Pancreas (tissue), 10 donors: ENCODE measurements at regions not wholly inside any gene's neighbourhood (a gene's known extent, or its start where the extent isn't known, plus 50 kb on each side); places are given as distances from the start of the nearest gene placed in this dataset.

Experiments
- ATAC-seq, 4 donors: fragments of 200-7000 bp; cut with Tn5 transposase; one replicate each; pipeline versions ENCODE4 v1.8.0 to v1.9.1; 2020; ENCODE audit warnings: mild to moderate bottlenecking in 4 of 4, moderate library complexity in 4 of 4
- DNase-seq, 6 donors: peaks; one replicate each; pipeline ENCODE4 v3.0.0-alpha.2; 2020
- FAIRE-seq: peaks from 2 replicates; lab custom pipeline; 2012; peaks lifted over from hg19 to GRCh38; lab: Jason Lieb, UNC
- H3K27ac ChIP-seq, 4 donors: fragments of 200-600 bp; sonication (generic); 1 replicate in 3 of 4; 2 replicates in 1 of 4; pipeline versions ENCODE4 v1.5.0 to v1.8.0; 2020
- H3K27me3 ChIP-seq, 4 donors: fragments of 200-600 bp; one replicate each; pipeline ENCODE4 v1.8.0; 2021
- H3K36me3 ChIP-seq, 3 donors: fragments of 200-600 bp; sonication (generic) in 1 of 3; one replicate each; pipeline versions ENCODE4 v1.5.0 to v1.8.0; 2020 to 2021
- H3K4me1 ChIP-seq, 3 donors: fragments of 200-600 bp; one replicate each; pipeline ENCODE4 v1.8.0; 2021
- H3K4me3 ChIP-seq, 4 donors: fragments of 200-600 bp; sonication (generic) in 2 of 4; one replicate each; pipeline versions ENCODE4 v1.5.0 to v1.8.0; 2020 to 2021
- H3K9me3 ChIP-seq, 4 donors: fragments of 200-600 bp; one replicate each; pipeline ENCODE4 v1.8.0; 2021
- CTCF ChIP-seq, 4 donors: fragments of 200-600 bp; sonication (generic) in 3 of 4; IDR thresholded peaks; one replicate each; pipeline versions ENCODE4 v1.5.0 to v1.8.0; 2021; ENCODE audit warnings: antibody characterized with exemption in 4 of 4
- WGBS, 2 donors: extraction: QIAGEN DNeasy Blood & Tissue Kit; methylation state at CpG; one replicate each; pipeline ENCODE4 v1.1.7; 2013; 5-methylcytosine and 5-hydroxymethylcytosine counted together
- intact Hi-C, 3 donors: fragments of 100-400 bp; cut with DNase I; formaldehyde crosslinking; loops; one replicate each; pipeline versions ENCODE4 v1.11.1 to v1.14.2; 2022
- donor health status: healthy with polysubstance abuse.
- donor health status: DM: no; HTN: no; CAD: no; lungs with moderate emphysema.
- donor health status: DM: no; HTN: no; CAD: no.
- donor health status: control.
- donor health status: control.
- donor health status: Bipolar disorder and iron deficiency.
- donor health status: DM: yes; HTN: yes; CAD: no.
- donor health status: DM: no; HTN: no; CAD: no.
- donor health status: DM: no; HTN: no; CAD: no.
- donor health status: DM: yes; HTN: yes; CAD: no.

- DNase-seq = no peak
- 62 to 75% methylated on average over 2 of the region's 2 CpGs for WGBS, 2 donors
- ATAC-seq = no peak
- no peak for FAIRE-seq
- no peaks in the 10 kb centered on the region for H3K9me3 ChIP-seq
- intact Hi-C loops = no loop called here
- TF ChIP-seq CTCF (IDR thresholded peaks at IDR 0.05) = no peak
- no peaks in the 10 kb centered on the region for H3K27me3 ChIP-seq
- no peak overlapping the region for H3K4me3 ChIP-seq
- H3K4me1 ChIP-seq = no peaks in the 10 kb centered on the region
- no peaks in the 10 kb centered on the region for H3K36me3 ChIP-seq
- H3K27ac ChIP-seq = no peak overlapping the region
Observed at GRCh38 chr5:103333376-103333775, 74.8 kb downstream of the MACIR start.

- Histone ChIP-seq H3K36me3 (no peaks in the 10 kb centered on the region), H3K9me3 (no peaks in the 10 kb centered on the region), H3K4me1 (no peaks in the 10 kb centered on the region), H3K4me3 (no peak overlapping the region), H3K27me3 (no peaks in the 10 kb centered on the region), H3K27ac (no peak overlapping the region)
- no peak for DNase-seq
- intact Hi-C loops = no loop called here
- no peak for TF ChIP-seq CTCF (IDR thresholded peaks at IDR 0.05)
- no peak for ATAC-seq
- no peak for FAIRE-seq
- WGBS, 2 donors = 68 to 74% methylated on average over 2 of the region's 2 CpGs
Observed at GRCh38 chr5:103330875-103331274, 72.3 kb downstream of the MACIR start.
